MM.1S (cell line): ENCODE measurements at regions not wholly inside any gene's neighbourhood (a gene's known extent, or its start where the extent isn't known, plus 50 kb on each side); places are given as distances from the start of the nearest gene placed in this dataset.

ENCODE experiments used
- EZH2 ChIP-seq: fragments of 300-600 bp; sonication (generic); optimal IDR thresholded peaks from 2 replicates; pipeline ENCODE3; 2017; ENCODE audit warnings: low read depth, mild to moderate bottlenecking, antibody characterized with exemption, low read length, mixed read lengths
- TF ChIP-seq, protein P1 (sequence below): fragments of 300-600 bp; sonication (generic); IDR thresholded peaks from 2 replicates; pipeline ENCODE4 v1.5.1; 2016; ENCODE audit warnings: antibody characterized with exemption, low read length, mixed read lengths

DNA sequence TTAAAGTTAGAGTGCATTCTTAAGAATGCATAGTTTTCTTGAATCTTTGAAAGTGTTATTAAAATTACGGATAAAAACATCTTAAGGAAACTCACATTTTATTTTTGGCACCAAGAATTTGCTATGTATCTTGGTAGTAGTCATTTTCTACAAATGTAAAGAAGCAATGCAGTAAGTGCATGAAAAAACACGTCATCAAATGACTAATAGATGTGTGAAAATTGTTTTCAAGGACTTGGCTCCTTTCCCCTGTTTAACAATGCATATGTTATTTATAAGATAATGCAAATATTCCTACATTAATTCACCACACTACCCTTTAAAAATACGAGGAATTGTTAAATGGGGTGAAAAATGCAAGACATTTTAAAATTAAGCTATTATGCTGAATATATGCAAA, 461.2 kb upstream of the PCDH7 start:
- TF ChIP-seq EZH2 = no peak
- TF ChIP-seq, protein P1, sequence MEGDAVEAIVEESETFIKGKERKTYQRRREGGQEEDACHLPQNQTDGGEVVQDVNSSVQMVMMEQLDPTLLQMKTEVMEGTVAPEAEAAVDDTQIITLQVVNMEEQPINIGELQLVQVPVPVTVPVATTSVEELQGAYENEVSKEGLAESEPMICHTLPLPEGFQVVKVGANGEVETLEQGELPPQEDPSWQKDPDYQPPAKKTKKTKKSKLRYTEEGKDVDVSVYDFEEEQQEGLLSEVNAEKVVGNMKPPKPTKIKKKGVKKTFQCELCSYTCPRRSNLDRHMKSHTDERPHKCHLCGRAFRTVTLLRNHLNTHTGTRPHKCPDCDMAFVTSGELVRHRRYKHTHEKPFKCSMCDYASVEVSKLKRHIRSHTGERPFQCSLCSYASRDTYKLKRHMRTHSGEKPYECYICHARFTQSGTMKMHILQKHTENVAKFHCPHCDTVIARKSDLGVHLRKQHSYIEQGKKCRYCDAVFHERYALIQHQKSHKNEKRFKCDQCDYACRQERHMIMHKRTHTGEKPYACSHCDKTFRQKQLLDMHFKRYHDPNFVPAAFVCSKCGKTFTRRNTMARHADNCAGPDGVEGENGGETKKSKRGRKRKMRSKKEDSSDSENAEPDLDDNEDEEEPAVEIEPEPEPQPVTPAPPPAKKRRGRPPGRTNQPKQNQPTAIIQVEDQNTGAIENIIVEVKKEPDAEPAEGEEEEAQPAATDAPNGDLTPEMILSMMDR = no peak
